IPS-NIHi7 (cell line): ENCODE measurements at regions not wholly inside any gene's neighbourhood (a gene's known extent, or its start where the extent isn't known, plus 50 kb on each side); places are given as distances from the start of the nearest gene placed in this dataset.

Source experiments
- DNase-seq: peaks from one replicate; pipeline ENCODE4 v3.0.0; 2012; ENCODE audit warnings: mixed read lengths; ENCODE audit errors: extremely low spot score

- no peak for DNase-seq
These were observed 1476.2 kb downstream of the MRPL39 start for GRCh38 chr21:24131056-24131455.

- no peak for DNase-seq
These were observed 1479.6 kb downstream of the MRPL39 start for GRCh38 chr21:24127651-24128050.

- DNase-seq = no peak
These were observed 1483.5 kb downstream of the MRPL39 start for GRCh38 chr21:24123785-24124184.

GRCh38 chr21:24118738-24119459, 1488.4 kb downstream of the MRPL39 start:
- no peak for DNase-seq

- DNase-seq = no peak
These were observed 1492.1 kb downstream of the MRPL39 start for GRCh38 chr21:24115141-24115540.

GRCh38 chr21:24112020-24112419, 1495.3 kb downstream of the MRPL39 start:
- no peak for DNase-seq

- DNase-seq = no peak
These were observed 1496.4 kb downstream of the MRPL39 start for GRCh38 chr21:24110846-24111245.

- no peak for DNase-seq
These were observed 1510.1 kb downstream of the MRPL39 start for GRCh38 chr21:24097181-24097580.

GRCh38 chr21:24096651-24097050, 1510.6 kb downstream of the MRPL39 start:
- no peak for DNase-seq

GRCh38 chr21:24093032-24093431, 1514.2 kb downstream of the MRPL39 start:
- no peak for DNase-seq

- no peak for DNase-seq
These were observed 1531.1 kb downstream of the MRPL39 start for GRCh38 chr21:24076179-24076578.

GRCh38 chr21:24055696-24056095, 1551.6 kb downstream of the MRPL39 start:
- DNase-seq = no peak

GRCh38 chr21:24050231-24050630, 1557.0 kb downstream of the MRPL39 start:
- DNase-seq = no peak

GRCh38 chr21:24046829-24047443, 1560.3 kb downstream of the MRPL39 start:
- DNase-seq = no peak

- no peak for DNase-seq
These were observed 1561.5 kb downstream of the MRPL39 start for GRCh38 chr21:24045775-24046215.

- no peak for DNase-seq
These were observed 1561.9 kb downstream of the MRPL39 start for GRCh38 chr21:24045373-24045772.

- no peak for DNase-seq
These were observed 1564.6 kb downstream of the MRPL39 start for GRCh38 chr21:24042687-24043086.

- DNase-seq = no peak
These were observed 1574.5 kb downstream of the MRPL39 start for GRCh38 chr21:24032709-24033232.

GRCh38 chr21:24027396-24027795, 1579.9 kb downstream of the MRPL39 start:
- DNase-seq = no peak

- no peak for DNase-seq
These were observed 1582.2 kb downstream of the MRPL39 start for GRCh38 chr21:24025101-24025500.

- no peak for DNase-seq
These were observed 1583.3 kb downstream of the MRPL39 start for GRCh38 chr21:24023936-24024335.

GRCh38 chr21:24023402-24023801, 1583.9 kb downstream of the MRPL39 start:
- no peak for DNase-seq

GRCh38 chr21:24014381-24014780, 1592.9 kb downstream of the MRPL39 start:
- DNase-seq = no peak
